K562 (cell line): ENCODE measurements at regions not wholly inside any gene's neighbourhood (a gene's known extent, or its start where the extent isn't known, plus 50 kb on each side); places are given as distances from the start of the nearest gene placed in this dataset.

ENCODE experiments used
- ATAC-seq: fragments of 200-7000 bp; cut with Tn5 transposase; 3 replicates; pipeline ENCODE4 v1.9.1; 2020; ENCODE audit warnings: moderate library complexity
- BruUV-seq: library from RNA; stranded (reverse); fragments of 400-500 nt; replicated peaks from 2 replicates; lab custom pipeline; 2021; lab: Mats Ljungman, UMichigan
- CTCF ChIA-PET: fragments of 300-600 bp; formaldehyde crosslinking; extraction: SDS; loops from one replicate; lab custom pipeline; 2021; ENCODE audit warnings: low intra/inter-chr PET ratio; lab: Yijun Ruan, JAX
- POLR2A ChIA-PET: fragments of 300-600, 350-650 bp; sonication (Branson Sonifier 250); formaldehyde crosslinking; extraction: SDS; loops from one replicate; lab custom pipeline; 2021; ENCODE audit warnings: antibody characterized with exemption, inconsistent platforms; lab: Yijun Ruan, JAX
- DNase-seq, 4 experiments: peaks; one replicate each; pipeline versions ENCODE4 v3.0.0 to v3.0.0-alpha.2; 2011 to 2018; ENCODE audit warnings: low spot score in 3 of 4, mixed read lengths in 3 of 4; ENCODE audit errors: extremely low read depth in 1 of 4
- FAIRE-seq: peaks from 2 replicates; lab custom pipeline; 2011; peaks lifted over from hg19 to GRCh38; lab: Jason Lieb, UNC
- H2AFZ ChIP-seq: 2 replicates; pipeline ENCODE4 v1.6.0; 2011; ENCODE audit warnings: low read depth, low read length, control low read depth, inconsistent platforms
- H3K27ac ChIP-seq: fragments of 200-600 bp; 3 replicates; pipeline ENCODE4 v1.8.0; 2011; ENCODE audit warnings: low read depth, mild to moderate bottlenecking, control low read depth, inconsistent platforms, low read length, moderate library complexity, mixed read lengths; ENCODE audit errors: extremely low read depth
- H3K27me3 ChIP-seq, 2 experiments: fragments of 300-600 bp in 1 of 2; 2 replicates in 1 of 2; 3 replicates in 1 of 2; pipeline versions ENCODE4 v1.6.0 to v1.8.0; 2011; ENCODE audit warnings: inconsistent platforms in 2 of 2, low read length in 2 of 2, mild to moderate bottlenecking in 1 of 2, mixed read lengths in 1 of 2, moderate library complexity in 1 of 2; ENCODE audit not compliant: control insufficient read depth in 2 of 2, insufficient read depth in 2 of 2
- H3K36me3 ChIP-seq: fragments of 300-600 bp; 3 replicates; pipeline ENCODE4 v1.8.0; 2011; ENCODE audit warnings: mild to moderate bottlenecking, low read length, inconsistent platforms; ENCODE audit not compliant: control insufficient read depth, insufficient read depth
- H3K4me1 ChIP-seq, 2 experiments: fragments of 200-600 bp in 1 of 2; replicated peaks in 1 of 2; 2 replicates in 1 of 2; 3 replicates in 1 of 2; pipeline versions ENCODE4 v1.5.1 to v1.8.0; 2011; ENCODE audit warnings: inconsistent platforms in 2 of 2, low read length in 2 of 2, mild to moderate bottlenecking in 1 of 2, mixed read lengths in 1 of 2, moderate library complexity in 1 of 2; ENCODE audit not compliant: control insufficient read depth in 2 of 2, insufficient read depth in 2 of 2
- H3K4me2 ChIP-seq: 2 replicates; pipeline ENCODE4 v1.6.1; 2011; ENCODE audit warnings: low read length, control low read depth, inconsistent platforms, mixed read lengths; ENCODE audit not compliant: insufficient read depth
- H3K4me3 ChIP-seq: fragments of 200-600 bp; sonication (generic), shearing (Covaris generic); 2 replicates; pipeline ENCODE4 v1.5.1; 2016; ENCODE audit warnings: control low read depth, inconsistent platforms
- H3K79me2 ChIP-seq: fragments of 200-600 bp; 3 replicates; pipeline ENCODE4 v1.8.0; 2011; ENCODE audit warnings: low read length, inconsistent platforms; ENCODE audit not compliant: control insufficient read depth, insufficient read depth
- H3K9ac ChIP-seq, 2 experiments: 2 replicates each; pipeline versions ENCODE4 v1.6.0 to v1.6.1; 2011; ENCODE audit warnings: low read depth in 2 of 2, low read length in 2 of 2, control low read depth in 1 of 2, inconsistent platforms in 1 of 2, mild to moderate bottlenecking in 1 of 2, mixed read lengths in 1 of 2; ENCODE audit not compliant: insufficient read depth in 1 of 2
- H3K9me1 ChIP-seq: one replicate; pipeline ENCODE4 v1.6.0; 2011; ENCODE audit warnings: inconsistent platforms, mild to moderate bottlenecking, low read length, moderate library complexity; ENCODE audit not compliant: control insufficient read depth, insufficient read depth
- H3K9me3 ChIP-seq: replicated peaks from 2 replicates; pipeline ENCODE4 v1.5.1; 2011; ENCODE audit warnings: low read depth, low read length, inconsistent platforms; ENCODE audit not compliant: control insufficient read depth, insufficient read depth
- H4K20me1 ChIP-seq: replicated peaks from 2 replicates; pipeline ENCODE4 v1.6.1; 2011; ENCODE audit warnings: low read length, inconsistent platforms, mixed read lengths; ENCODE audit not compliant: control insufficient read depth, insufficient read depth
- CBFA2T3 ChIP-seq: fragments of 450-650 bp; IDR thresholded peaks from 2 replicates; pipeline ENCODE4 v1.6.1; 2017
- CHD4 ChIP-seq: fragments of 200-600 bp; sonication (generic); IDR thresholded peaks from 3 replicates; pipeline ENCODE4 v1.6.1; 2012; ENCODE audit warnings: low read depth, mild to moderate bottlenecking, mixed read lengths, low read length, inconsistent platforms; ENCODE audit not compliant: insufficient read depth, insufficient replicate concordance, poor library complexity, severe bottlenecking
- CREB3L1 ChIP-seq: fragments of 450-650 bp; IDR thresholded peaks from 2 replicates; pipeline ENCODE4 v1.6.1; 2014; ENCODE audit warnings: low read depth, mild to moderate bottlenecking, moderate library complexity, borderline replicate concordance
- E2F5 ChIP-seq: sonication (generic); formaldehyde crosslinking; IDR thresholded peaks from 2 replicates; pipeline ENCODE4 v1.8.0; 2022; ENCODE audit warnings: mild to moderate bottlenecking, missing genetic modification reagents
- GATA2 ChIP-seq: sonication (generic); formaldehyde crosslinking; IDR thresholded peaks from 2 replicates; pipeline ENCODE4 v1.4.0; 2020; ENCODE audit warnings: mild to moderate bottlenecking, missing genetic modification reagents
- PTRF ChIP-seq: fragments of 450-650 bp; IDR thresholded peaks from 2 replicates; pipeline ENCODE4 v1.6.1; 2016; ENCODE audit warnings: mild to moderate bottlenecking, missing genetic modification characterization, missing compliant biosample characterization
- ZNF263 ChIP-seq: sonication (generic); formaldehyde crosslinking; IDR thresholded peaks from 2 replicates; pipeline ENCODE4 v1.8.0; 2022; ENCODE audit warnings: mild to moderate bottlenecking, missing genetic modification reagents, borderline replicate concordance
- in situ Hi-C: fragments of 300-500 bp; cut with MboI; formaldehyde crosslinking; loops from 4 replicates; pipeline ENCODE4 v1.15.0; 2018; ENCODE audit warnings: inconsistent platforms, mixed read lengths
- intact Hi-C: fragments of 100-400 bp; cut with micrococcal nuclease; formaldehyde crosslinking; loops from 2 replicates; pipeline ENCODE4 v1.14.2; 2022

GRCh38 chr4:67091673-67092072, 453.6 kb downstream of the CENPC start:
- no peak overlapping the region for H3K4me3 ChIP-seq
- no peak for FAIRE-seq
- in situ Hi-C loops = no loop called here

More at GRCh38 chr4:67091673-67092072, 453.6 kb downstream of the CENPC start:
- Histone ChIP-seq H4K20me1 (no peaks in the 10 kb centered on the region), H3K36me3 (no peaks in the 10 kb centered on the region), H3K4me1 (no peaks in the 10 kb centered on the region), H3K4me2 (no peak overlapping the region), H3K9me1 (no peaks in the 10 kb centered on the region), H3K9ac (no peak overlapping the region), H3K9me3 (no peaks in the 10 kb centered on the region), H3K79me2 (no peaks in the 10 kb centered on the region), H3K27me3 (no peaks in the 10 kb centered on the region), H2AFZ (no peak overlapping the region), H3K27ac (no peak overlapping the region)
- BruUV-seq = no TSS peak
- intact Hi-C loops = no loop called here
- TF ChIP-seq CBFA2T3 = no peak
- no peak for TF ChIP-seq CREB3L1
- no peak for TF ChIP-seq PTRF
- TF ChIP-seq CHD4 = no peak
- TF ChIP-seq E2F5 = no peak
- TF ChIP-seq GATA2 (CRISPR knock-in tag) = no peak
- TF ChIP-seq ZNF263 (CRISPR knock-in tag) = no peak
- ChIA-PET POLR2A (no interaction called here), CTCF (no interaction called here)
- ATAC-seq (no peak), DNase-seq (no peak)
